ENCODE measurements at regions not wholly inside any gene's neighbourhood (a gene's known extent, or its start where the extent isn't known, plus 50 kb on each side); places are given as distances from the start of the nearest gene placed in this dataset.

DNA sequence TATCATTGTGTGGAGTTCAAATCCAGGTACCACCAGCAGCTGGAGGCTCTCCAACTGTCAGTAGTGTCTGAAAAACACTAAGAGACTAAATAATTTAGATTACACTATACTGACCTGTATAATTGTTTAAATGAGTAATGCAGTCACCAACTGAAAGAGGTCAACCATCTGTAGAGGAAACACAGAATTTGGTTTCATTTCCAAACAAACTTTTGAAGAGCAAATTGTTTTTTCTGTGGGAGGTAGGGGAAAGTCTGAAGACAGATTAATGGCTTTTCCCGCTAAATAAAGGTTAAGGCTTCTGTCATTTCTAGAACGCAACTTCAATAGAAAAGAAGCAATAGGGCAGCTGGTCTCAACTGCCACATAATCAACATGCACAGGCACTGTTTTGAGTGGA is 462.6 kb downstream of the PRKD1 start:
- DNase-seq, result peak; percentile 20

DNA sequence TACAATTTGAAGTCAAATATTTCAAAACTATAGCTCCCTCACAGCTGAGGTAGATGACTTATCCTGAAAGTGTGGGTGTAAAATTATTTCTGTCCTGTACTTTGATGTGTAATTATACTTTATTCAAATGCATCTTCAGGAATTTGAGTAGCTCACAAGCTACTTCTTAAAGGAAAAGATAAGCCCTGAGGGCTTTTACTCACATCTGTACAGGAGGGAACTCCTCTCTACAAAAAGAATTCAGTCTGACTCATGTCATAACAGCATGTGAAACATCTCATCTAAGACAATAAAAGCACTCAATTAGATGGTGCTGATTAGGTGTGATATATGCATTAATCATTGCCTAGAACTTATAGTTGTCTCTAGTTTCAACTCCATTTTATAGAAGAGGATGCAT is 452.0 kb downstream of the PRKD1 start:
- DNase-seq, result no peak

DNA sequence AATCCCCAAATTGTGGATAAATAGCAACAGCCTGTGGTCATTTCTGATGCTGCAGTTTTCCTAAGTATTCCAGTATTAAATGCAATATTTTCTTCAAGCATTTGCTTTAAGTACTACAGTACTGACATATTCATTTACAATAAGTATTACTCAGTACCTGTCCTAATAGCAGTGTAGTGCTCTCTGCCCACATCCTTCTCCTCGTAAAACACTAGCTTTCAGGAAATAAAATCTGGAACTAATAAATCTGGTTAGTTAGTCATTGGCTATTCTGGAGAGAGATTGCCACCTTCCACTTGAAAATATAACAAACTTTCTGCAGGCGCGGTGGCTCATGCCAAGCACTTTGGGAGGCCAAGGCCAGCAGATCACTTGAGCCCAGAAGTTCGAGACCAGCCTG is 441.5 kb downstream of the PRKD1 start:
- DNase-seq, result no peak

GRCh38 chr14:29489911-29490425 is 437.7 kb downstream of the PRKD1 start:
- no peak for DNase-seq

GRCh38 chr14:29493849-29494248 is 433.8 kb downstream of the PRKD1 start:
- no peak for DNase-seq

- no peak for DNase-seq
Measured at GRCh38 chr14:29494312-29494711, 433.3 kb downstream of the PRKD1 start.

- DNase-seq, result no peak
Measured at GRCh38 chr14:29503903-29504302, 423.7 kb downstream of the PRKD1 start.

DNA sequence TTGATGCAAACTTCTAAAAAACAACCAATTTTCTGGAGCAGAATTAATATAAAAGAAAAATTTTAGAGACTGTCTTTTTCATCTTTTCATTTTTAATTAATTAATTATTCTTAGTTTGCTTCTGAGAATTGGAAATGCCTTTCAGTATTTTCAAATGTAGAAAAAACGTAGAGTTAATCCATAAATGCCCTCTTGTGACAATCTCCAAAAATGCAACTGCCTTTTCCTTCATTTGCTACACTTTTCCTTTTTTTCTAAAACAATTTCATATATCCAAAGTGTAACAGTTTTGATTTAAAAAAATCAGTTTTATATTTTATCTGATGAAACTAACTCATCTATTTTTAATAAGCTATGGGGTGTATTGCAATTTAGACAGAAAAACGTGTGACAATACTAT is 409.3 kb downstream of the PRKD1 start:
- peak; percentile 27 for DNase-seq

DNA sequence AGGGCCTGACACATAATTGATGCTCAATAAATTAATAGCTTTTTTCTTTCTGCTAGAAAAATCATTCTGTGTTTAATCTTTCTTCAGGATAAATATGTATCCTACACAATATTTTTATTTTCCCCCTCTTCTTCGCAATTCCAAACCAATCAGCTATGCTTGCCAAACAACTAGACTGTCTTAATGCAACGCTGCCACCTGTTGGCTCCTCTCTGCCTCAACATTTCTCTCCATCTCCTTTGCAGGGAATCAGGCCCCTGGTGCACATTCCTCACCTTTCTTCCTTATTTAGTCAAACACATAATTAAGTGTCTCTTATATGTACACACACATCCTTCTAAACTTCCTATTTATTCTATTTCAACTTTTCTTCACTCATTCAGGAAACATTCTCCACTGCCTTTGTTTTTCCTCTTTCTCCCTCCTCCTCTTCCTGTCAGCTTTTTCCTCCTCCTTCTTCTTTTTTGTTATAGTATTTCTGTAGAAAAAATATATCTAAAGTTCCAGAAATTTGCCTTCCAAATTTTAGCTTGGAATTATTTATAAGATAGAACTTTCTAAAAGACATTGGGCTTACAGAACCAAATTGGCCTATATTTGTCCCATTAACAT is 406.0 kb downstream of the PRKD1 start:
- DNase-seq, result peak; percentile 20

Data from dermis blood vessel endothelial cell (primary cell).